HEK293 (cell line): ENCODE measurements at regions not wholly inside any gene's neighbourhood (a gene's known extent, or its start where the extent isn't known, plus 50 kb on each side); places are given as distances from the start of the nearest gene placed in this dataset.

ENCODE experiments used
- CTCF ChIA-PET: fragments of 350-600 bp; formaldehyde crosslinking; extraction: SDS; loops from one replicate; lab custom pipeline; 2021; ENCODE audit warnings: antibody characterized with exemption; lab: Yijun Ruan, JAX
- POLR2A ChIA-PET: fragments of 300-600 bp; formaldehyde crosslinking; extraction: SDS; loops from one replicate; lab custom pipeline; 2020; ENCODE audit warnings: antibody characterized with exemption, inconsistent platforms; lab: Yijun Ruan, JAX
- H3K27ac ChIP-seq: fragments of 200-500 bp; sonication (Bioruptor generic); 2 replicates; pipeline ENCODE4 v1.5.1; 2014; ENCODE audit warnings: low read depth, low read length, control low read depth, inconsistent platforms; ENCODE audit errors: extremely low read depth
- H3K36me3 ChIP-seq, 2 experiments: fragments of 200-500 bp in 1 of 2; sonication (Bioruptor generic) in 1 of 2; 1 replicate in 1 of 2; 2 replicates in 1 of 2; pipeline ENCODE4 v1.5.1; 2014 to 2017; ENCODE audit warnings: inconsistent platforms in 2 of 2, low read length in 2 of 2; ENCODE audit not compliant: control insufficient read depth in 2 of 2, insufficient read depth in 1 of 2
- H3K4me1 ChIP-seq: fragments of 200-500 bp; sonication (Bioruptor generic); 2 replicates; pipeline ENCODE4 v1.5.1; 2014; ENCODE audit warnings: mild to moderate bottlenecking, low read length, inconsistent platforms; ENCODE audit not compliant: control insufficient read depth, insufficient read depth
- H3K4me3 ChIP-seq: 2 replicates; pipeline ENCODE4 v1.5.1; 2011; ENCODE audit warnings: low read depth, mild to moderate bottlenecking, control low read depth, low read length, moderate library complexity
- H3K9me3 ChIP-seq: fragments of 200-500 bp; sonication (Bioruptor generic); 2 replicates; pipeline ENCODE4 v1.5.1; 2014; ENCODE audit warnings: low read depth, low read length, inconsistent platforms; ENCODE audit not compliant: control insufficient read depth, insufficient read depth
- BCL6B ChIP-seq: fragments of 450-650 bp; formaldehyde crosslinking; IDR thresholded peaks from 2 replicates; pipeline ENCODE4 v1.5.1; 2017; ENCODE audit warnings: missing biosample characterization, missing genetic modification characterization
- EGR2 ChIP-seq: fragments of 450-650 bp; formaldehyde crosslinking; IDR thresholded peaks from 2 replicates; pipeline ENCODE4 v1.5.1; 2016; ENCODE audit warnings: low read depth, missing biosample characterization, missing genetic modification characterization
- ELK4 ChIP-seq: IDR thresholded peaks from 2 replicates; pipeline ENCODE4 v1.6.1; 2011; ENCODE audit warnings: mild to moderate bottlenecking, low read depth, low read length, borderline replicate concordance
- GLIS2 ChIP-seq: fragments of 450-650 bp; formaldehyde crosslinking; IDR thresholded peaks from 2 replicates; pipeline ENCODE4 v1.5.1; 2016; ENCODE audit warnings: missing biosample characterization, missing genetic modification characterization
- KLF16 ChIP-seq: fragments of 450-650 bp; formaldehyde crosslinking; IDR thresholded peaks from 2 replicates; pipeline ENCODE4 v1.5.1; 2017; ENCODE audit warnings: missing biosample characterization, missing genetic modification characterization
- KLF9 ChIP-seq: fragments of 450-650 bp; formaldehyde crosslinking; IDR thresholded peaks from 2 replicates; pipeline ENCODE4 v1.5.1; 2016; ENCODE audit warnings: missing biosample characterization, missing genetic modification characterization, low read depth
- SETDB1 ChIP-seq: IDR thresholded peaks from one replicate; pipeline ENCODE4 v1.6.1; 2017; ENCODE audit warnings: mild to moderate bottlenecking, low read length, moderate library complexity, mixed read lengths; ENCODE audit not compliant: insufficient read length
- TCF7L2 ChIP-seq: IDR thresholded peaks from 2 replicates; pipeline ENCODE4 v1.6.1; 2011; ENCODE audit warnings: low read depth, mild to moderate bottlenecking, inconsistent platforms, low read length, moderate library complexity, borderline replicate concordance
- TRIM28 ChIP-seq: IDR thresholded peaks from 2 replicates; pipeline ENCODE4 v1.6.1; 2011; ENCODE audit warnings: low read length, control low read depth, borderline replicate concordance
- ZNF10 ChIP-seq: fragments of 450-650 bp; formaldehyde crosslinking; IDR thresholded peaks from 2 replicates; pipeline ENCODE4 v1.5.1; 2017; ENCODE audit warnings: missing biosample characterization, missing genetic modification characterization
- ZNF138 ChIP-seq: fragments of 450-650 bp; formaldehyde crosslinking; IDR thresholded peaks from 2 replicates; pipeline ENCODE4 v1.5.1; 2016; ENCODE audit warnings: missing biosample characterization, missing genetic modification characterization, borderline replicate concordance
- ZNF16 ChIP-seq: fragments of 450-650 bp; formaldehyde crosslinking; IDR thresholded peaks from 2 replicates; pipeline ENCODE4 v1.5.1; 2016; ENCODE audit warnings: low read depth, missing biosample characterization, missing genetic modification characterization
- ZNF169 ChIP-seq: fragments of 450-650 bp; formaldehyde crosslinking; IDR thresholded peaks from 2 replicates; pipeline ENCODE4 v1.5.1; 2016; ENCODE audit warnings: missing biosample characterization, missing genetic modification characterization
- ZNF19 ChIP-seq: fragments of 450-650 bp; formaldehyde crosslinking; IDR thresholded peaks from 2 replicates; pipeline ENCODE4; 2016; ENCODE audit warnings: missing biosample characterization, missing genetic modification characterization, low read depth
- ZNF211 ChIP-seq: fragments of 450-650 bp; formaldehyde crosslinking; IDR thresholded peaks from 2 replicates; pipeline ENCODE4 v1.5.1; 2016; ENCODE audit warnings: low read depth, missing biosample characterization, missing genetic modification characterization
- ZNF248 ChIP-seq: fragments of 450-650 bp; formaldehyde crosslinking; IDR thresholded peaks from 2 replicates; pipeline ENCODE4 v1.5.1; 2017; ENCODE audit warnings: missing biosample characterization, missing genetic modification characterization
- ZNF37A ChIP-seq: fragments of 450-650 bp; IDR thresholded peaks from 2 replicates; pipeline ENCODE4 v1.5.1; 2018; ENCODE audit warnings: missing biosample characterization, missing genetic modification characterization
- ZNF510 ChIP-seq: fragments of 450-650 bp; formaldehyde crosslinking; IDR thresholded peaks from 2 replicates; pipeline ENCODE4 v1.5.1; 2018; ENCODE audit warnings: mild to moderate bottlenecking, missing genetic modification characterization, missing biosample characterization; ENCODE audit not compliant: insufficient replicate concordance
- ZNF514 ChIP-seq: fragments of 450-650 bp; formaldehyde crosslinking; IDR thresholded peaks from 2 replicates; pipeline ENCODE4 v1.5.1; 2016; ENCODE audit warnings: missing biosample characterization, missing genetic modification characterization
- ZNF549 ChIP-seq: fragments of 450-650 bp; IDR thresholded peaks from 2 replicates; pipeline ENCODE4 v1.5.1; 2018; ENCODE audit warnings: missing biosample characterization, missing genetic modification characterization, mild to moderate bottlenecking, inconsistent platforms, moderate library complexity
- ZNF555 ChIP-seq: fragments of 450-650 bp; formaldehyde crosslinking; conservative IDR thresholded peaks from 2 replicates; pipeline ENCODE4 v1.5.1; 2017; ENCODE audit warnings: missing biosample characterization, mild to moderate bottlenecking, missing genetic modification characterization, inconsistent platforms
- ZNF596 ChIP-seq: fragments of 450-650 bp; IDR thresholded peaks from 2 replicates; pipeline ENCODE4 v1.5.0; 2018; ENCODE audit warnings: missing biosample characterization, mild to moderate bottlenecking, missing genetic modification characterization, moderate library complexity
- ZNF626 ChIP-seq: fragments of 450-650 bp; sonication (Bioruptor Pico); formaldehyde crosslinking; IDR thresholded peaks from 2 replicates; pipeline ENCODE4 v1.5.1; 2018; ENCODE audit warnings: missing biosample characterization, missing genetic modification characterization, inconsistent platforms
- ZNF664 ChIP-seq: fragments of 450-650 bp; formaldehyde crosslinking; IDR thresholded peaks from 2 replicates; pipeline ENCODE4 v1.5.1; 2016; ENCODE audit warnings: missing biosample characterization, missing genetic modification characterization
- ZNF670 ChIP-seq: fragments of 450-650 bp; formaldehyde crosslinking; IDR thresholded peaks from 2 replicates; pipeline ENCODE4 v1.5.1; 2016; ENCODE audit warnings: missing biosample characterization, missing genetic modification characterization, low read depth
- ZNF677 ChIP-seq: fragments of 450-650 bp; IDR thresholded peaks from 2 replicates; pipeline ENCODE4 v1.5.0; 2018; ENCODE audit warnings: missing biosample characterization, mild to moderate bottlenecking, missing genetic modification characterization, moderate library complexity

DNA sequence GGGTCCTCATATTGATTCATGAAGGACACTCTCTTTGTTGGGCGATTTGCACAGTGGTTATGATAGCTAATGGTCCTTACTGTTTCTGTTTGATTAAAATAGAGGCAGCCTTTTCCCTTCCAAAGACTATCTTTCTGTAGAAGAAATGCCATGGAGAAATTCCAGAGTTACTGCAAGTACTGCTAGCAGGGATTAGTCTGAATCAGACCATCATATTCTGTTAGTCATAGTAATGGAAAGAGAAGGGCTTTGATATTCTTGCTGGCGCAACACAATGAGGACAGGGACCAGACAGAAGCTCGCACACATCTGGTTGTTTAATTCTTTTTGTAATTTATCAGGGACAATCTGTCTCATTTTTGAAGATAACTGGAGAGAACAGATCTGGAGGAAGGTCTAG, 304.5 kb upstream of the FZD8 start (continued):
- no peak for TF ChIP-seq TRIM28
- TF ChIP-seq GLIS2: no peak
- TF ChIP-seq ZNF248 (tag by site-specific recombination): no peak
- no peak for TF ChIP-seq KLF16 (tag by site-specific recombination)

DNA sequence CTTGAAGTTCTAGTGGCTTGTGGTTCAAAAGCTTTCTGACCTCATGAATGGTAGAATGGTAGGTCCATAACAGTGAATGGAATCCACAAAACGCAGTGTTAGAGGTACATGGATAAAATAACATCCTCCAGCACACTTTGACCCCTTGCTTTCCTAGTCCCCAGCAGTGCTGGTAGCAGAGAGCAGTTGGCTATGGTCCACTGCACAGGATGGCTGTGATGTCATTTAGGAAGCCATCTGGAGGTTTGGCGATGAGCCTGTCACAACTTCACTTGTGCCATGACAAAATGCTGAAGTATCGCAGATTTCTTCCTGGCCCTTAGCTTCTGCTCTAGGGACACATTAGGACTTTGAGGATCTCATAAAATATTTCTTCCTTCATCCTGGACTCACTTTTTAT, 300.0 kb upstream of the FZD8 start:
- peaks cover 4% of the 10 kb centered on the region; the same call in 1 of the 2 replicates for H3K4me1 ChIP-seq
- TF ChIP-seq ZNF514 (tag by site-specific recombination): no peak
- no peak for TF ChIP-seq ZNF549
- TF ChIP-seq ZNF211 (tag by site-specific recombination): no peak
- TF ChIP-seq, all 188 proteins: peak for 0
- ChIA-PET POLR2A (no interaction called here), CTCF (no interaction called here)
- Histone ChIP-seq H3K36me3 (no peaks in the 10 kb centered on the region), H3K4me3 (no peak overlapping the region), H3K9me3 (no peaks in the 10 kb centered on the region), H3K27ac (no peak overlapping the region)

DNA sequence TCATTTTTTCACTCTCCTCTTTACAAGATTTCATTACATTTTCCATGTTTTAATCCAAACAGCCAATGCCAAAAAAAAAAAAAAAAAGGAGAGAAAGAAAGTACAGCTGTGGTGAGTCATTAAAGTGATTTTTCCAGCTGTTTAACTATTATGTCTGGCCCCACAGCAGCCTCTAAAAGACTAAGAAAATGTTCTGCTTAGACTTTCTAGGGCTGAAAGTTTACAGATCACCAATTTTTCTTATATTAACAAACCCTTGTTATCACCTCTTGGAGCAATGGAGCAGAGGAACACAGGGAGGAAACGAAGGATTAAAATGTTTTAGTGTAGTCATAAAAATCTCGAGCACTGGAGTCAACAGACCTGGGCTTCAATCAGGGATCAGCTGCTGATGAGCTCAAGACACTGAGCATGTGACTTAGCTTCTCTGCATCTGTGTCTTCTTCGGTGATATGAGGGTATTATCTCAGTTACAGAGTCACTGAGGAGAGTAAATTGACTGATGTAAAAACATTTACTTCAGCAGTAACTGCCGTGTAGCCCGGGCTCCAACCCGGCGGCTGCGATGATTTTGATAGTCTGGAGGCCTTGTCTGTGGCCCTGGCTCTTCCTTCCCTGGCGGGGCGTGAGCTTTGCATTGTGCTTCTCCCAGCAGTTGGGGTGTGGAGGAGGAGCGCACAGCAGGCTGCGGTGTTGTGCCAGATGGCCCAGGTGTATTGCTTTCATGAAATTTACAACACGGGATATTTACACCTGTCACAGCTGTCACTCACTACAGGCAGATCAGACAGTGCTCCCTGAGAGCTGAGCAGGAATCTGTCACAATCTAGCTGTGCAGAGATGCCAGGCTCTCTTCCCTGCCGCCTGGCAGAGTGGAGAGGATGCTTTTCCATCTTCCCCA, 298.3 kb upstream of the FZD8 start:
- TF ChIP-seq EGR2 (tag by site-specific recombination): no peak
- no peak for TF ChIP-seq BCL6B (tag by site-specific recombination)
- TF ChIP-seq ZNF555 (tag by site-specific recombination): no peak
- no peak for TF ChIP-seq ZNF169 (tag by site-specific recombination)
- TF ChIP-seq ZNF16 (tag by site-specific recombination): no peak
- TF ChIP-seq SETDB1: no peak
- no peak for TF ChIP-seq ZNF10 (tag by site-specific recombination)
- TF ChIP-seq, all 188 proteins: peak for 0
- H3K4me3 ChIP-seq: no peak overlapping the region
- peaks cover 4% of the 10 kb centered on the region; the same call in 1 of the 2 replicates for H3K4me1 ChIP-seq
- H3K36me3 ChIP-seq: no peaks in the 10 kb centered on the region
- ChIA-PET POLR2A (no interaction called here), CTCF (interaction anchor here (0.6 to 0.7 kb wide), 3 partner anchors 160 to 839 kb away, joined by 3 to 5 read pairs (median 3); no protein-coding TSS in a partner anchor)
- H3K9me3 ChIP-seq: no peaks in the 10 kb centered on the region
- no peak overlapping the region for H3K27ac ChIP-seq

- H3K27ac ChIP-seq: no peak overlapping the region
- CTCF ChIA-PET: no interaction called here
- POLR2A ChIA-PET: no interaction called here
- TF ChIP-seq ZNF670 (tag by site-specific recombination): no peak
- TF ChIP-seq ZNF10 (tag by site-specific recombination): no peak
- no peak for TF ChIP-seq SETDB1
- TF ChIP-seq ZNF677 (tag by site-specific recombination): no peak
- no peak for TF ChIP-seq ZNF37A
- no peak for TF ChIP-seq ELK4
- TF ChIP-seq EGR2 (tag by site-specific recombination): no peak
- TF ChIP-seq KLF9: no peak
- TF ChIP-seq ZNF596 (tag by site-specific recombination): no peak
- no peak for TF ChIP-seq ZNF664 (tag by site-specific recombination)
- TF ChIP-seq ZNF510 (tag by site-specific recombination): no peak
- TF ChIP-seq ZNF626 (tag by site-specific recombination): no peak
- no peak for TF ChIP-seq ZNF211 (tag by site-specific recombination)
- TF ChIP-seq TCF7L2: no peak
- no peak for TF ChIP-seq ZNF19 (tag by site-specific recombination)
- no peak for TF ChIP-seq ZNF138 (tag by site-specific recombination)
Measured at GRCh38 chr10:35938160-35938559, 296.1 kb upstream of the FZD8 start.

More at GRCh38 chr10:35938160-35938559, 296.1 kb upstream of the FZD8 start:
- Histone ChIP-seq H3K9me3 (no peaks in the 10 kb centered on the region), H3K4me1 (peaks cover 4% of the 10 kb centered on the region; the same call in 1 of the 2 replicates), H3K36me3 (no peaks in the 10 kb centered on the region), H3K4me3 (no peak overlapping the region)
